ENCODE measurements at regions not wholly inside any gene's neighbourhood (a gene's known extent, or its start where the extent isn't known, plus 50 kb on each side); places are given as distances from the start of the nearest gene placed in this dataset.

- DNase-seq (ENCODE audit: low read depth): no peak
- no peak for TF ChIP-seq CTCF (IDR thresholded peaks at IDR 0.05; ENCODE audit: insufficient read depth, low read depth, low read length, missing control alignments)
- no peak overlapping the region for H3K4me3 ChIP-seq (ENCODE audit: low read length)
Measured at GRCh38 chr4:175413561-175413960, 398.5 kb downstream of the GPM6A start.

GRCh38 chr4:175414602-175415001 is 397.5 kb downstream of the GPM6A start:
- no peak for TF ChIP-seq CTCF (IDR thresholded peaks at IDR 0.05; ENCODE audit: insufficient read depth, low read depth, low read length, missing control alignments)
- DNase-seq (ENCODE audit: low read depth): no peak
- H3K4me3 ChIP-seq (ENCODE audit: low read length): no peak overlapping the region

- TF ChIP-seq CTCF (IDR thresholded peaks at IDR 0.05; ENCODE audit: insufficient read depth, low read depth, low read length, missing control alignments): no peak
- DNase-seq (ENCODE audit: low read depth): no peak
- no peak overlapping the region for H3K4me3 ChIP-seq (ENCODE audit: low read length)
Measured at GRCh38 chr4:175418516-175418915, 393.5 kb downstream of the GPM6A start.

- no peak for TF ChIP-seq CTCF (IDR thresholded peaks at IDR 0.05; ENCODE audit: insufficient read depth, low read depth, low read length, missing control alignments)
- DNase-seq (ENCODE audit: low read depth): peak; percentile 89
- no peak overlapping the region for H3K4me3 ChIP-seq (ENCODE audit: low read length)
Measured at GRCh38 chr4:175419236-175419718, 392.8 kb downstream of the GPM6A start.

GRCh38 chr4:175421506-175421905 is 390.6 kb downstream of the GPM6A start:
- DNase-seq (ENCODE audit: low read depth): peak; percentile 61
- no peak overlapping the region for H3K4me3 ChIP-seq (ENCODE audit: low read length)
- no peak for TF ChIP-seq CTCF (IDR thresholded peaks at IDR 0.05; ENCODE audit: insufficient read depth, low read depth, low read length, missing control alignments)

- DNase-seq (ENCODE audit: low read depth): no peak
- TF ChIP-seq CTCF (IDR thresholded peaks at IDR 0.05; ENCODE audit: insufficient read depth, low read depth, low read length, missing control alignments): no peak
- H3K4me3 ChIP-seq (ENCODE audit: low read length): no peak overlapping the region
Measured at GRCh38 chr4:175422331-175422730, 389.7 kb downstream of the GPM6A start.

- H3K4me3 ChIP-seq (ENCODE audit: low read length): no peak overlapping the region
- TF ChIP-seq CTCF (IDR thresholded peaks at IDR 0.05; ENCODE audit: insufficient read depth, low read depth, low read length, missing control alignments): no peak
- no peak for DNase-seq (ENCODE audit: low read depth)
Measured at GRCh38 chr4:175424111-175424510, 388.0 kb downstream of the GPM6A start.

Measured in epithelial cell of esophagus (primary cell).